Daoy (cell line): ENCODE measurements at regions not wholly inside any gene's neighbourhood (a gene's known extent, or its start where the extent isn't known, plus 50 kb on each side); places are given as distances from the start of the nearest gene placed in this dataset.

Experiments
- DNase-seq: peaks from one replicate; pipeline ENCODE4 v3.0.0-alpha.2; 2015; ENCODE audit warnings: low read depth

DNA sequence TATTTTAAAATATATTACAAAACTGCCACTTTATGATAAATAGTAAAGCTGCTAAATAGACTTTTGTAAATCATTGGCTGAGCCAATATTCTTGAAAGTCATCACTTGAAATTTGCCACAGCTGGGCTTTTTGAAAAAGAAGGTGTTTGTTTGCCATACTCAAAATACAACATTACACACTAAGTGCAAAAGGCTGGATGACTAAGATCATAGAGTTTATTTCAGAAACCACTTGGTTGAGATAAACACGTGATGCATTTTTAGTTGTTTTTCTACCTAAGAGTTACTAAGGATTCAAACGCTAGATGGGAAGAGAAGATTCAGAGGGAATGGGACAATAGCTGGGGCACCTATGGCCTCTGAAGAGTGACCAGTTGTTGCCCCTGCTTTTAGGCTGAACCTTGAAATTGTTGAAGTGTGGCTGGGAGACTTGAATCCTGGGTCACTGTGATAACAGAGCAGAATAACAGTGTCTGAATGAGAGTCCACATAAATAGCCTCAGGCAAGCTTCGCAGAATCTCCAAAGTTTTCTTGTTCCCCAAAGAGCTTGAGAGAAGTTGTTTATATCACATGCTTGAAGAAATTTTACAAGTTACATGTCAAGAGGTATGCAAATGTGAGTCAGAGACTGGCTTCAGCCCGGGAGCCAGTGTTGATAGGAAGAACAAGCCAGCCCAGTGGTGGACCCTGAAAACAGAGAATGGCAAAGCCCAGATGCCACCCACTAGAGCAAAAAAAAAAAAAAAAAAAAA is 409.8 kb downstream of the GPD2 start:
- no peak for DNase-seq

GRCh38 chr2:156852210-156852609 is 405.3 kb upstream of the GALNT5 start:
- no peak for DNase-seq

DNA sequence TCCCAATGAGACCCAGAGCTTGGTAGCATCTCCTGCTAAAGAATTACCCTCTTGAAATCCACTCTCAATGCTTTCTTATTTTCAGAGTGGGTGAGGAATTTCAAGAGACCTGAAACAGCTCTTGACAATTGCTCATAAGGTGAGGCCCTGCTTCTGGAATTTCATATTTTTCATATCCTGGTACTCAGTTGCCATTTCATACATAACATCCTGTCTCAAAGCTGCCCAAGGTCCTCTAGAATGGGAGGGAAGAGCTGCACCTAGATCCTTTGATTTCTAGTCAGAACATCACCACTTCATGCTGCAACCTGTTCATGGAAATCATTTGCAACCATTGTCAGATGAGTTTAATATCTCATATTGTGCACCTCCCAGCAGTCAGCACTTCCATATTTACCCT is 404.8 kb upstream of the GALNT5 start:
- DNase-seq = no peak

DNA sequence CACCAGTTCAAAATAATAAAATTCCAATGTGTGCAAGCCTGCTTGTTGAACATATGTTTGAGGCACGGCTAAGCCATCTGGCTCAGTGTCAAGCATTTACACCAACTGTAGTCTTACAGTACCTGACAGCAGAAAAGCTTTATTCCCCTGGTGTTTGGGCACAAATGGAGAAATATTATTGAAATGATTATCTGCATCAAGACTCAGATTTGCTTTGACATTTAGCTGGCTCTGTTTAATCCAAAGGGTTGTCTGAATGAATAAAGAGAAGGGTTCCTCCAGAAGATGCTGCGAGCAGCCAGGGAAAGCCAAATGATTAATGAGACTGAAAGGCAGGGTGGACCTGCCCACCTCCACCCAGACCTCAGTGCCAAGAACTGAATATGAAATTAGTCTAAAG is 393.2 kb upstream of the GALNT5 start:
- DNase-seq = no peak

DNA sequence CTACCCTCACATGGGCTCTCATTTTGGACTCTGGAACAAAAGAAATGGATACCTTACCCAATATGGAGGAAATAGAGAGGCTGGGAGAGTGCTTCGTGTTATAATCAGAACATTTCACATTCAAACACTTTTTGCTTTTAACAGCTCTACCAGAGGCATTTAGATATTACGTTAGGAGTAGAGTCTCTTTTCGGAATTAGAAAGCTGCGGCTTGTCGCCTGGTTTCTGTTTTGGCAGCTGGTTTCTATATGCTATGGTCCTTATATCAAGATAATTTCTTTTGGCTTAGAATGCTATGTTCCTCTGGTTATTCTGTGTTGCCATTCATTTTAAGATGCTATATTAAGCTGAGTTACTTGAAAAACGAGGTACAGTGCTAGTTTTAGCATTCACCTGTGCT is 392.8 kb upstream of the GALNT5 start:
- no peak for DNase-seq

DNA sequence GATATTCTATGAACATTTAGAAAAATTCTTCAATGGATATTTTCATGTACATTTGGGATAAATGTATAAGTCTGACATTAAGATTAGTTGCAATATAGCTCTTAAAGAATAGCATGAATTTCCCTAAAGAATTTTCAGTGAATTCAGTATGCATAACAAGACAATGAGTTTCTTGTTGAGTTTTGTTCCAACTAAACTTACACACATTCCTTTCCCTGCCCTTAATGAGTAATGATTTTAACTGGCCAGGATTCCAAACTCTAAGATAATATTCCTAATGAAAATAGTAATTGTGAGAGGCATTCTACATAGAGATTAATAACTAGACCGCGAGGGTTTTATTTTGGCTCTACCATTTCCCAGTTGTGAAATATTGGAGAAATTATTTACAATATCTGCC is 390.3 kb upstream of the GALNT5 start:
- DNase-seq = no peak

GRCh38 chr2:156874707-156875106 is 382.8 kb upstream of the GALNT5 start:
- no peak for DNase-seq

DNA sequence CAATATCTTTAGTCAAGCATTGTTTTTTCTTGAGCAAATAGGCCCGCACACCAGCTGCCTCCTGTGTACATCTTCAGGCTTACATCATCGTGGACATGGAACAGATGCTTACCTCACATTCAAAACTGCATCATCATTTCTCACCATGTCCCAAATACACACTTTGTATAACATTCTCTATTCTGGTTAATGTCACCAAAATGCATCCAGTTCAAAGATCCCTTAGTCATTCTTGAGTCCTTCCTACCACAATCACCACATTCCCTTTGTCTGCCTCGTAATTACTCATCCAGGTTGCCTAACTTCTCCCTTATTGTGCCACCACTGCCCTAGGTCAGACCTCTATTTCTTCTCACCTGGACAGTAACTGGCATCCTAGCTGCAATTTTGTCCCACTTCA is 373.7 kb upstream of the GALNT5 start:
- no peak for DNase-seq

GRCh38 chr2:156884216-156884615 is 373.3 kb upstream of the GALNT5 start:
- no peak for DNase-seq

- DNase-seq = no peak
Observed at GRCh38 chr2:156890529-156891148, 366.9 kb upstream of the GALNT5 start.

- DNase-seq = no peak
Observed at GRCh38 chr2:156891609-156892008, 365.9 kb upstream of the GALNT5 start.

GRCh38 chr2:156892467-156893281 is 364.8 kb upstream of the GALNT5 start:
- DNase-seq = no peak

GRCh38 chr2:156896294-156896693 is 361.2 kb upstream of the GALNT5 start:
- peak; percentile 19 for DNase-seq

DNA sequence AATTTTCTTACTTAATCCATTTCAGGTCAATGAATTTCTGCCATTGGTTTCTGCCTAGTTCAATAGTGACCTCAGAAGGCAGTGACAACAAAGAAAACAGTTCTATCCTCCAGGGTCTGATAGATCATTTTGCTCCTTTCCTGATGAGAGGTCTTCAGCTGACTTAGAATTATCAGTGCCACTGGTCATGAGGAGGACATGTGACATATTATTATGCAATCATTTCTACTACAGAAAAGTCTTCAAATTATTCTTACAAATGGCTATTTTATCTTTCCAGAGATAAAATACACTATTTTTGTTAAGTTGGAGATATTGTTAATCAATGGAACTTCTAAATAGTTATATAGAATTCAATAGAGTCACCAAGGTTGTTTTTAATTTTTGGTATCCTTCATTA is 360.0 kb upstream of the GALNT5 start:
- DNase-seq = no peak

GRCh38 chr2:156901373-156902031 is 356.0 kb upstream of the GALNT5 start:
- no peak for DNase-seq

DNA sequence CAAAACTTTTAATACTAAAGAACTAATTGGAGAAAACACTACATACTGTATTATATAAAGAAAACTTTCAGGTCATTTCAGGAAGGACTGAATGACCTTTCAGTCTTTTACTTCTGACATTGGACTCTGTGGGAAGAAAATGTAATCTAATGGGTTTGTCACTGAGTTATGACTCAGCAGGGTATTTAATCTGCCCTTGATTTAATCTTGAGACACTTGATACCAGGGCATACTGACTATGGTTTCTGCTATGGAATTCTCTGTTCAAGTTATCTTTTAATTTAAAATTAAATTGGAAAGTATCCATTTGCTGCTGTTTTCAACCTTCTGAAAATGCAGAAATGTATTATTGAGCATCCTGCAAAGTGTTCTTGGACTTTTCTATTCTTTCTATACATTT is 354.2 kb upstream of the GALNT5 start:
- no peak for DNase-seq

DNA sequence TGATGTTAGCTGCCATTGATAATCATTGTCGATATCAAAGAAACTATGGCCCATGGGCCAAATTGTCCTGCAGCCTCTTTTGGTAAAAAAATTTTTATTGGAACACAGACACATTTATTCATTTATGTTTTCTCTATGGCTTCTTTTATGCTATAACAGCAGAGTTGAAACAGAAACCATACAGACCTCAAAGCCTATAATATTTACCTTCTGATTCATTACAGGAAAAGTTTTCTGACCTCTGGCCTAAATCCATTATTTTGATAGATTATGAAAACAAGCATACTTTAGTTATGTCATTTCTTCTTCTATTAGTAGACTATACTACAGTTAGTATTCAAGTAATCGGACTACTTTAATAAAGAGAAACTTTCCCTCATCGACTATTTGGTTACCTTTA is 349.7 kb upstream of the GALNT5 start:
- no peak for DNase-seq

GRCh38 chr2:156908825-156909224 is 348.7 kb upstream of the GALNT5 start:
- DNase-seq = peak; percentile 19

DNA sequence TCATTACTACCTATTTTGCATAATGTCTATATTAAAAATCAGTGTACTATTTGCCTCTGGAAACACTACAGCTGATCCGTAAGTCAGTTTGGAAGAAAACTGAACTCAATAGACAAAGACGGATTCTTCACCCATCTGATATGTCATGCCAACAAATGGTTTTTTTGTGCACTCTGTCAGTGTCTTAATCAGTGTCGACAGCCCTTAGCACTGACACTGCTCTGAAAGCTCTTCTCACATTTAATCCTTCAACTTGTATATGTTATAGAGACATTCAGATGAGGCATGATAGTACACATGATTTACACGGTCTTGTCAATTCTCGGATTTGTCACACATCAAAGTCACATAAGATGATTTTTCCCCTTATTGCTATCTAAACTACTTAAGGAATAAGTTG is 347.5 kb upstream of the GALNT5 start:
- no peak for DNase-seq

GRCh38 chr2:156915332-156915731 is 342.2 kb upstream of the GALNT5 start:
- no peak for DNase-seq

- peak; percentile 15 for DNase-seq
Observed at GRCh38 chr2:156918410-156918809, 339.1 kb upstream of the GALNT5 start.

DNA sequence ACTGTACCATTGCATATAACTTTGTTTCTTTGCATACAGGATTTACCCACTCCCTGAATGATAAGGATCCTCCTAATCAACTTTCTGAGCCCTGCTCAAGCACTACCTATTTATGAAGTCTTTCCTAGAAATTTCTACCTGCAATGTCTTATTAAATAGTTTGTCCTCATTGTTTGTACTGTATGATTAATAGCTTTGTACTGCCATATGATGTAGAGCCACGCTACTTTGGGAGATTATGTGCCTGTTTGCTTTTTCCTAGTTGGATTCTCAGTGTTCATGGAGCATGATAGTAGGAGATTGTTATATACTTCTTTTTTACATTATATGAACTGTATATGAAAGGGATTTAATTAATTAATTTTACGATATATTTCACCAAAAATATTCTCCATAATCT is 327.1 kb upstream of the GALNT5 start:
- no peak for DNase-seq
